ENCODE measurements at regions not wholly inside any gene's neighbourhood (a gene's known extent, or its start where the extent isn't known, plus 50 kb on each side); places are given as distances from the start of the nearest gene placed in this dataset.

DNA sequence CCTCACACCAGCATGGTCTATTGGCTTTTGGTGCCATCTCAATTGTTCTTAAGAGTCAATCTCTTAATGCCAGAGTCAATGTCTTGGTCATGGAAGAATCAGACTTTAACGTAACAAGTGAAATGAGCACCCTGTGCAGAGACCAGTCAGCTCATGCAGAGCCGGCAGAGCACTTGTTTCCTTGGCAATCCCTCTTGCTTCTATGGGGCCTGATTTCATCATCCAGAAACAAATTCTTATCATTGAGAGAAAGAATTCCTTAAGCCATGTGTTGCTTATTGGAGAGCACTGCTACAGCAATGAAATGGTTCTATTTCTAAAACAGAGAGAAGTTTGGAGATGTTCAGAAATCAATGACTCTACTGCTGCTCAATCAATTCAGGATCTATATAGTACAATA, 212.8 kb downstream of the IPMK start:
- no CpG with 5 or more reads among the region's 2 CpGs for WGBS, 2 donors (ENCODE audit: extremely low coverage in 2 of 2, insufficient read length in 2 of 2, insufficient replicate concordance in 1 of 2)
- Histone ChIP-seq H2BK120ac (ENCODE audit: low read depth, low read length) (no peak overlapping the region), H3K14ac (ENCODE audit: low read length) (no peak overlapping the region)

DNA sequence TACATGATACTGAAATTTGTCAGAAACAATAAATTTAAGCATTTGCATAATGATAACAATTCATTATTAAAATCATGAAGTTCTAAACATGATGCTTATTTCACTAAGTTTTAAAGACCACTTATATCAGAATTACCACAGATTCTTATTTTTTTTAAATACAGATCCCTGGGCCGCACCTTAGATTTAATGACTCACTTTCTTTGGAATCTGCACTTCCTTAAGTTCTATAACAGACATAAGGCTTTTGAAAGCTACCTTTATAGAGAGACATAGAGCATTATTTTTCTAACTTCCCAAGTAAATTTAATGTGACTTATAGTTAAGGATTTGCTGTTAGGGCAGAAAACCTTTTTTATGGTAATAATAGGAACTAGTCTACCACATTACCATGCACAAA, 214.9 kb downstream of the IPMK start:
- no peak overlapping the region for H3K23ac ChIP-seq (ENCODE audit: low read depth, low read length, poor library complexity)
- no peak overlapping the region for H3K14ac ChIP-seq (ENCODE audit: low read length)
- no peak overlapping the region for H2BK12ac ChIP-seq (ENCODE audit: low read length)
- H3K4me2 ChIP-seq (ENCODE audit: insufficient read depth, low read length, poor library complexity, severe bottlenecking) = no peak overlapping the region
- WGBS, 2 donors (ENCODE audit: extremely low coverage in 2 of 2, insufficient read length in 2 of 2, insufficient replicate concordance in 1 of 2) = no CpG with 5 or more reads among the region's 1 CpG
- no peak overlapping the region for H3K4me3 ChIP-seq (ENCODE audit: low read length in 2 of 2)
- no peak overlapping the region for H3K9ac ChIP-seq (ENCODE audit: low read depth, low read length, poor library complexity)
- no peak overlapping the region for H4K8ac ChIP-seq (ENCODE audit: low read depth, low read length)
- no peak overlapping the region for H3K27ac ChIP-seq (replicated peaks; ENCODE audit: low read length)
- no peak overlapping the region for H2AK5ac ChIP-seq (ENCODE audit: low read depth, low read length)
- H3K36me3 ChIP-seq (replicated peaks in 1 of 2; ENCODE audit: control insufficient read depth in 2 of 2, insufficient read depth in 2 of 2, low read length in 2 of 2) = no peaks in the 10 kb centered on the region
- H3K9me3 ChIP-seq (replicated peaks in 1 of 2; ENCODE audit: control insufficient read depth in 2 of 2, insufficient read depth in 1 of 2, low read depth in 1 of 2, low read length in 2 of 2) = no peaks in the 10 kb centered on the region
- no peaks in the 10 kb centered on the region for H3K79me1 ChIP-seq (ENCODE audit: low read depth, low read length)
- H3K18ac ChIP-seq (ENCODE audit: low read length) = no peak overlapping the region
- no peak overlapping the region for H3K4ac ChIP-seq (ENCODE audit: low read length)
- no peak overlapping the region for H2BK120ac ChIP-seq (ENCODE audit: low read depth, low read length)
- H2BK15ac ChIP-seq (ENCODE audit: low read length) = no peak overlapping the region
- no peak overlapping the region for H2BK5ac ChIP-seq (ENCODE audit: low read length)
- DNase-seq (ENCODE audit: low spot score) = no peak
- H3K27me3 ChIP-seq (ENCODE audit: control insufficient read depth in 3 of 3, insufficient read depth in 3 of 3, low read depth in 1 of 3, low read length in 3 of 3) = no peaks in the 10 kb centered on the region
- H3K4me1 ChIP-seq (ENCODE audit: control insufficient read depth in 2 of 2, insufficient read depth in 1 of 2, low read depth in 1 of 2, low read length in 2 of 2) = no peaks in the 10 kb centered on the region
- no peak overlapping the region for H4K91ac ChIP-seq (ENCODE audit: low read depth, low read length, poor library complexity)
- H2AFZ ChIP-seq (ENCODE audit: low read length) = no peak overlapping the region

More for the DNA sequence above, 212.8 kb downstream of the IPMK start:
- H3K9me3 ChIP-seq (replicated peaks in 1 of 2; ENCODE audit: control insufficient read depth in 2 of 2, insufficient read depth in 1 of 2, low read depth in 1 of 2, low read length in 2 of 2) = no peaks in the 10 kb centered on the region
- H2BK5ac ChIP-seq (ENCODE audit: low read length) = no peak overlapping the region
- H3K27ac ChIP-seq (replicated peaks; ENCODE audit: low read length) = no peak overlapping the region
- no peak overlapping the region for H2AFZ ChIP-seq (ENCODE audit: low read length)
- no peak overlapping the region for H3K18ac ChIP-seq (ENCODE audit: low read length)
- H3K79me1 ChIP-seq (ENCODE audit: low read depth, low read length) = no peaks in the 10 kb centered on the region
- no peak overlapping the region for H3K4me2 ChIP-seq (ENCODE audit: insufficient read depth, low read length, poor library complexity, severe bottlenecking)
- H3K4me3 ChIP-seq (ENCODE audit: low read length in 2 of 2) = no peak overlapping the region
- DNase-seq (ENCODE audit: low spot score) = no peak
- H3K23ac ChIP-seq (ENCODE audit: low read depth, low read length, poor library complexity) = no peak overlapping the region
- no peak overlapping the region for H3K4ac ChIP-seq (ENCODE audit: low read length)
- H4K8ac ChIP-seq (ENCODE audit: low read depth, low read length) = no peak overlapping the region
- H2AK5ac ChIP-seq (ENCODE audit: low read depth, low read length) = no peak overlapping the region
- no peak overlapping the region for H2BK15ac ChIP-seq (ENCODE audit: low read length)
- no peak overlapping the region for H2BK12ac ChIP-seq (ENCODE audit: low read length)
- no peaks in the 10 kb centered on the region for H3K36me3 ChIP-seq (replicated peaks in 1 of 2; ENCODE audit: control insufficient read depth in 2 of 2, insufficient read depth in 2 of 2, low read length in 2 of 2)
- no peaks in the 10 kb centered on the region for H3K27me3 ChIP-seq (ENCODE audit: control insufficient read depth in 3 of 3, insufficient read depth in 3 of 3, low read depth in 1 of 3, low read length in 3 of 3)
- no peak overlapping the region for H4K91ac ChIP-seq (ENCODE audit: low read depth, low read length, poor library complexity)
- H3K4me1 ChIP-seq (ENCODE audit: control insufficient read depth in 2 of 2, insufficient read depth in 1 of 2, low read depth in 1 of 2, low read length in 2 of 2) = no peaks in the 10 kb centered on the region
- H3K9ac ChIP-seq (ENCODE audit: low read depth, low read length, poor library complexity) = no peak overlapping the region

DNA sequence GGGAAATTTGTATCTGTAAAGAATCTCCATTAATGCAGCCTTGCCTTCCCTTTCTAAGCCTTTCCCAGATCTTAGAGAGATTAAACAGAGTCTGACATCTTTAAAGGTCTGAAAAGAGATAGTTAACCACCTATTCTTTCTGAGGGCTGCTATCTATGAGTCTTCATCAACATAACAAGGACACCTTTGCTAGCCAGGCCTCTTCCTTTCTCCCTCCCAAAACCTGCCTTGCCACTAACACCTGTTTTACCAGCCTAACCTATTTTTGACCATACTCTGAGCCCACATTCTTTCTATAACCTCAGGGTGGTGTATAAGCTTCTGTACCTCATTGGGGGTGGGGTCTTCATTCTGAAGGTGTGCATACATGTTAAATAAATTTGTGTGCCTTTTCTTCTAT, 217.1 kb downstream of the IPMK start:
- H4K8ac ChIP-seq (ENCODE audit: low read depth, low read length) = no peak overlapping the region
- H3K36me3 ChIP-seq (replicated peaks in 1 of 2; ENCODE audit: control insufficient read depth in 2 of 2, insufficient read depth in 2 of 2, low read length in 2 of 2) = no peaks in the 10 kb centered on the region
- H2BK5ac ChIP-seq (ENCODE audit: low read length) = no peak overlapping the region
- H2BK15ac ChIP-seq (ENCODE audit: low read length) = no peak overlapping the region
- H2AK5ac ChIP-seq (ENCODE audit: low read depth, low read length) = no peak overlapping the region
- no peak overlapping the region for H3K4ac ChIP-seq (ENCODE audit: low read length)
- no peak for DNase-seq (ENCODE audit: low spot score)
- no peak overlapping the region for H3K27ac ChIP-seq (replicated peaks; ENCODE audit: low read length)
- H3K14ac ChIP-seq (ENCODE audit: low read length) = no peak overlapping the region
- no peak overlapping the region for H3K4me2 ChIP-seq (ENCODE audit: insufficient read depth, low read length, poor library complexity, severe bottlenecking)
- H3K79me1 ChIP-seq (ENCODE audit: low read depth, low read length) = no peaks in the 10 kb centered on the region
- no peaks in the 10 kb centered on the region for H3K27me3 ChIP-seq (ENCODE audit: control insufficient read depth in 3 of 3, insufficient read depth in 3 of 3, low read depth in 1 of 3, low read length in 3 of 3)
- no peak overlapping the region for H3K9ac ChIP-seq (ENCODE audit: low read depth, low read length, poor library complexity)
- no peak overlapping the region for H4K91ac ChIP-seq (ENCODE audit: low read depth, low read length, poor library complexity)
- H3K18ac ChIP-seq (ENCODE audit: low read length) = no peak overlapping the region
- H2AFZ ChIP-seq (ENCODE audit: low read length) = no peak overlapping the region
- no peak overlapping the region for H2BK12ac ChIP-seq (ENCODE audit: low read length)
- H2BK120ac ChIP-seq (ENCODE audit: low read depth, low read length) = no peak overlapping the region
- H3K4me1 ChIP-seq (ENCODE audit: control insufficient read depth in 2 of 2, insufficient read depth in 1 of 2, low read depth in 1 of 2, low read length in 2 of 2) = no peaks in the 10 kb centered on the region
- no peak overlapping the region for H3K4me3 ChIP-seq (ENCODE audit: low read length in 2 of 2)
- no peaks in the 10 kb centered on the region for H3K9me3 ChIP-seq (replicated peaks in 1 of 2; ENCODE audit: control insufficient read depth in 2 of 2, insufficient read depth in 1 of 2, low read depth in 1 of 2, low read length in 2 of 2)
- no peak overlapping the region for H3K23ac ChIP-seq (ENCODE audit: low read depth, low read length, poor library complexity)

DNA sequence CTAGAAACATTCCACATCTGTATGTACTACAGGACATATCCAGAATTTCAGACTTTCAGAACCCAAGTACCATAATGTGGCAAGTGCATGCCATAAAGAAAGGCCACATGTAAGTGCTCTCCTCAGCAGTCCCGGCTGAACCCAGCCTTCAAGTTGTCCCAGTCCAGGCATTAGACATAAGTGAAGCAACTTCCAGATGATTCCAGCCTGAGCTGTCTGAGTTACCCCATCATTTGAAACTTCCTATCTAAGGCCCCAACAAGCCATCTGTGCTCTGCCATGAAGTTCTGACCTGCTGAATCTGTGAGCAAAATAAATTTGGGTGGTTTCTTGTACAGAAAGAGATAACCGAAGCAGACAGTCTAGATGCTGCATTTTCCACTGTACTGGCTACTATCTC, 218.8 kb downstream of the IPMK start:
- Histone ChIP-seq H2BK120ac (ENCODE audit: low read depth, low read length) (no peak overlapping the region), H4K8ac (ENCODE audit: low read depth, low read length) (no peak overlapping the region), H3K14ac (ENCODE audit: low read length) (no peak overlapping the region), H2BK5ac (ENCODE audit: low read length) (no peak overlapping the region), H3K27ac (replicated peaks; ENCODE audit: low read length) (no peak overlapping the region), H3K9me3 (replicated peaks in 1 of 2; ENCODE audit: control insufficient read depth in 2 of 2, insufficient read depth in 1 of 2, low read depth in 1 of 2, low read length in 2 of 2) (no peaks in the 10 kb centered on the region), H3K4me2 (ENCODE audit: insufficient read depth, low read length, poor library complexity, severe bottlenecking) (no peak overlapping the region), H3K23ac (ENCODE audit: low read depth, low read length, poor library complexity) (no peak overlapping the region), H3K4me3 (ENCODE audit: low read length in 2 of 2) (no peak overlapping the region), H3K27me3 (ENCODE audit: control insufficient read depth in 3 of 3, insufficient read depth in 3 of 3, low read depth in 1 of 3, low read length in 3 of 3) (no peaks in the 10 kb centered on the region), H2BK12ac (ENCODE audit: low read length) (no peak overlapping the region), H3K18ac (ENCODE audit: low read length) (no peak overlapping the region), H3K79me1 (ENCODE audit: low read depth, low read length) (no peaks in the 10 kb centered on the region), H3K4ac (ENCODE audit: low read length) (no peak overlapping the region), H2AFZ (ENCODE audit: low read length) (no peak overlapping the region), H3K9ac (ENCODE audit: low read depth, low read length, poor library complexity) (no peak overlapping the region), H3K36me3 (replicated peaks in 1 of 2; ENCODE audit: control insufficient read depth in 2 of 2, insufficient read depth in 2 of 2, low read length in 2 of 2) (no peaks in the 10 kb centered on the region), H3K4me1 (ENCODE audit: control insufficient read depth in 2 of 2, insufficient read depth in 1 of 2, low read depth in 1 of 2, low read length in 2 of 2) (no peaks in the 10 kb centered on the region), H2BK15ac (ENCODE audit: low read length) (no peak overlapping the region), H4K91ac (ENCODE audit: low read depth, low read length, poor library complexity) (no peak overlapping the region), H2AK5ac (ENCODE audit: low read depth, low read length) (no peak overlapping the region)
- no CpG with 5 or more reads among the region's 2 CpGs for WGBS, 2 donors (ENCODE audit: extremely low coverage in 2 of 2, insufficient read length in 2 of 2, insufficient replicate concordance in 1 of 2)
- no peak for DNase-seq (ENCODE audit: low spot score)
